Epithelial cell of prostate (primary cell): ENCODE measurements at regions not wholly inside any gene's neighbourhood (a gene's known extent, or its start where the extent isn't known, plus 50 kb on each side); places are given as distances from the start of the nearest gene placed in this dataset.

ENCODE experiments used
- DNase-seq: peaks from one replicate; pipeline ENCODE4 v3.0.0-alpha.2; 2011; ENCODE audit warnings: low read depth, low spot score
- H3K27ac ChIP-seq: fragments of 450-650 bp; 2 replicates; pipeline ENCODE4 v1.5.1; 2017; ENCODE audit warnings: mild to moderate bottlenecking

DNA sequence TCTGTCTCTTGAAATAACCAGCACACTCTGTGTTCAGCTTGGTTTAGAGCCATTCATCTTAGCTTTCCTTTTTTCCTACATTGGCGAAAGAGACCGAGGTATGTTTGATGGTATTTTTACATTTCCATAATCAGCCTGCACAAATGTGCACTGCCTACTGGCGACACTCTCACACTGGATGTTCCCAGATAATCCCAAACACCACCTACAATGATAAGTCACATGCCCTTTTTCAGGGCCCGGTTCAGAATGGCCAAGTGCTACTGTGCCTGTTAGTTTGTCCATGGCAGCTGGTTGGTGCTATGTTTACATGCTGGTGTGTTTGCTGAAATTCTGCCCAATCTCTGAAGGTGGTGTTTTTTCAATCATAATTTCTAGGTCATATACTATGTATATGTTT lies 80.8 kb upstream of the NR3C2 start:
- DNase-seq: no peak
- no peak overlapping the region for H3K27ac ChIP-seq

DNA sequence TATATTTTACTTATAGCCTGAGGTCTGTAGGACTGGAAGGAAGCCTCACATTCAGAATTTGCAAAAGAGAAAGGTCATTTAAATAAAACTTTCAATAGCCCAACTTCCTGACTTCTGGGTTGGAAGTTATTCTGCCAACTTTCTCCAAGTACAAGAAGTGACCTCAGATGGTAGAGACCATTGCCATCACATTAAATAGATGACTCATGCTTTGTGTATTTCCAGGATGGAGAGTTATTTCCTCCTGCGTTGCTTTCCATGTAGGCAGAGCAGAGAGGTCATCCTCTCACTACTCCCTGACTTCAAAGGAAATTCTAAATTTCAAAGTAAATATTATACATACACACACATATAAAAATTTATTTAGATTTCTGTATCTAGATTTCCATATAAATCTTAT lies 73.0 kb upstream of the NR3C2 start:
- H3K27ac ChIP-seq: peak overlapping the region; percentile 48
- DNase-seq: peak; percentile 5

DNA sequence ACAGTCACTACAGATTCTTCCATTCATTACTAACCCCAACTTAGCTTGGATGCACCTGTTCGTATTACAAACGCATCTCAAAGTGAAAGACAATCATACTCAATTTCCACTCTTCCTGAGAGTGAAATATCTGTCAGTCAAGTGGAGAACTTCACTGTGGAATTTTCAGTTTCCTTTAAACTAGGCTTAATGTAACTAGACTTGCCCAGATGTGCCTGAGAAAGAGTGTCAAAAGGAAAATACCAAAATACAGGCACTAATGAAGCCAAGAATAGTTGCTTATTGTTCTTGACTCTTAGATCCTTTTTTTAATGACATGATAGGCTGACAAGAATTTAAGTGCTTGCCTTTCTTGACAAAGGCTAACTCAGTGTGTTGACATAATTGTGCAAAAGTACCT lies 72.4 kb upstream of the NR3C2 start:
- peak overlapping the region; percentile 48 for H3K27ac ChIP-seq
- no peak for DNase-seq

DNA sequence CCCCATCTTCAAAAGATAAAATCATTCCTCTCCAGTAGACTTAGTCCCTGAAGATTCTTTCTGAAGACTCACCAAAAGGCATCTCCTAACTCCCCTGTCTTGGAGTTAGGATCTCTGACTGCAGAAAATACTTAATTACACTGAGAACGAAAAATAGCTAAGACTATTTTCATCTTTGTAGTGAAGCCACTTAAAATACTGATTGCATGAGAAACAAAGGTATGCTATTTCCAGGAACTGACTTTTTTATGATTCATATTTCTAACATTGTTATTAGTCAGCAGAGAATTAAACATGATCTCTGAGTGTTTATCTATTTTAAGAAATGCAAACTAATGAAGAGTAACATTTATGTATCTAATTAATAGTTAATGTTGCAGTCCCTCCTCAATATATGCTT lies 71.8 kb upstream of the NR3C2 start:
- no peak for DNase-seq
- peak overlapping the region; percentile 48 for H3K27ac ChIP-seq

DNA sequence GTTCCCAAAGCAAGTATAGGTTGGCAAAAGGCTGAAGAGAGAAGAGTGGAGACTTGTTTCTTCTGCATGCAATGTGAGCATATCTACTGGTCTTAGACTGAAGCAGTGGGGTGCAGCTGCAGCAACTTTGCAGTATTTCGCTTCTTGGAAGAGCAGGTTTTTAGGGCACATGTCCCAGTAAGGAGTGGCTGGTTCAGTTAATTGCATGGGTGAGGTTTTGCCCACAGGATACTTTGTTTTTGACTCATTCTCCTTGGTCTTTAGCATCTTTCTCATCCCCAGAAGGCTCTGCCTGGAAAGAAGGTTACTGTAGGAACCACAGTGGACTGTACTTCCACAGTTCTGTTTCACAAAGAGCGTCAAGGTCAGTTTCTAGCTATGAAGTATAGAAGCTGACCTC lies 68.0 kb upstream of the NR3C2 start:
- no peak for DNase-seq

DNA sequence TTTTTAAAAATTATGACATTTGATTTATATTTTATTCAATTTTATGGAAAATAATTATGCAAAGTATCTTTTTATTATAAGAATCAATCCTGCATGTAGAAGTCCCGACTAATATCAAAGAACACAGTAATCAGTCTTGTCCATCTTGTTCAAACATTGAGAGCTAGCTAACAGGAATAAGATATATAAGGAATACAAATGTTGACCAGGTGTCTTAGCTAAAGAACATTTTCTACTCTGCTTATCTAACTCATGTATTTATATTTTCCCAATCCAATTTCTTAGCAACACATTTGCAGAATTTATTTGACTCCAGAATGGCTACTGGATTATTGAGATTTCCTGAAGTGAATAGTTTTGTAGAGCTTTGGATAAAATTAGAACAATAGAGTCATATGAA lies 61.5 kb upstream of the NR3C2 start:
- no peak overlapping the region for H3K27ac ChIP-seq
- no peak for DNase-seq

More for the DNA sequence above, 68.0 kb upstream of the NR3C2 start:
- no peak overlapping the region for H3K27ac ChIP-seq

DNA sequence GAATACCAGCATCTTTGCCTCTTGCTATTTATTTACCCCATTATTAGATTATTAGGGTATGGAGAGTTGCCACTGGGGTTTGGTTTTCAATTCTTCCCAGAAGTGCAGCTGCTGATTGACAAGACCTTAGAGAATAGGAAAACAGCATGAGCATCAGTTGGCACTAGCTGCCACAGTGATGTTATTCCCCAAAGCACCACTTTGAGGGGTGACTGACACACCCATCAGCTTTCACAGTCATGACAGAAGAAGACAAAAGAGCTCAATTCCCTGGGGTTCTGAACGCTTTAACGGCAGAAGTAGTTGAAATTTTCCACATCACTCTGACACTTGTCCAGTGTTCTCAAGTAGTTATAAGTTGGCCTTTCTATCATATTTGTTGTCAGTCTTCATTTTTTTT lies 55.0 kb upstream of the NR3C2 start:
- no peak overlapping the region for H3K27ac ChIP-seq
- no peak for DNase-seq

DNA sequence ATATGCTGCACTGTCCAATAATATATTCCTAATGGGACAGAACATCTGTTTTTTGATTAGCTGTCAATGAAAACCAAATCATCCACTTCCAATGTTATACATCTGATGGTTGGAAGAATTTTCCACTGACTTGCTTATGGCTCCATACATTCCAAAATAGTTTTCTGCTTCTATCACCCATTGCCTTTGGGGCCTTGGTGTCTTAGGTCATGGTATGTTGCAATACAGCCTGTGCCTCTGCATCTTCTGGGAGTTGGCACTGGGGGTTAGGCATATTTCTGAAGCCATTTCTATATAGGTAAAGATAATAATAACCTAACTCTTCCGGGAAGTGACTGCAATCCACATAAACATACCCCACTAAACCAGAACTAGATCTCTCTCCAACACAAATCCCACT lies 53.2 kb upstream of the NR3C2 start:
- H3K27ac ChIP-seq: no peak overlapping the region
- DNase-seq: no peak
